Caco-2 (cell line): ENCODE measurements at regions not wholly inside any gene's neighbourhood (a gene's known extent, or its start where the extent isn't known, plus 50 kb on each side); places are given as distances from the start of the nearest gene placed in this dataset.

Experiments used
- BruUV-seq: library from RNA; stranded (reverse); fragments of 400-500 nt; replicated peaks from 2 replicates; lab custom pipeline; 2021; lab: Mats Ljungman, UMichigan
- CTCF ChIA-PET: fragments of 300-600 bp; sonication (Branson Sonifier 250); formaldehyde crosslinking; loops from one replicate; lab custom pipeline; 2022; ENCODE audit warnings: antibody characterized with exemption; lab: Charles Lee
- POLR2A ChIA-PET: fragments of 300-600 bp; sonication (Branson Sonifier 250); formaldehyde crosslinking; loops from one replicate; lab custom pipeline; 2022; ENCODE audit warnings: antibody characterized with exemption; lab: Charles Lee
- DNase-seq, 2 experiments: peaks; one replicate each; pipeline versions ENCODE4 v3.0.0 to v3.0.0-alpha.2; 2020 to 2022
- H3K27me3 ChIP-seq: replicated peaks from 2 replicates; pipeline ENCODE4 v1.6.0; 2011; ENCODE audit warnings: low read length; ENCODE audit not compliant: control insufficient read depth, insufficient read depth
- H3K36me3 ChIP-seq: 2 replicates; pipeline ENCODE4 v1.5.1; 2011; ENCODE audit warnings: low read length; ENCODE audit not compliant: control insufficient read depth, insufficient read depth
- H3K4me1 ChIP-seq: fragments of 250-450 bp; sonication (Bioruptor Pico); 2 replicates; pipeline ENCODE4 v1.5.1; 2020; ENCODE audit warnings: mild to moderate bottlenecking
- H3K4me3 ChIP-seq: 2 replicates; pipeline ENCODE4 v1.5.1; 2011; ENCODE audit warnings: low read depth, mild to moderate bottlenecking, control low read depth, low read length
- H3K9me3 ChIP-seq: fragments of 250-450 bp; sonication (Bioruptor Pico); 2 replicates; pipeline ENCODE4 v1.5.1; 2020; ENCODE audit warnings: mild to moderate bottlenecking, moderate library complexity
- H3K27ac Mint-ChIP-seq: one replicate; pipeline ENCODE4 v1.8.0; 2022; ENCODE audit warnings: mixed read lengths; ENCODE audit not compliant: unreplicated experiment
- H3K27me3 Mint-ChIP-seq: one replicate; pipeline ENCODE4 v1.8.0; 2022; ENCODE audit warnings: mixed read lengths; ENCODE audit not compliant: insufficient read depth, unreplicated experiment
- H3K36me3 Mint-ChIP-seq: one replicate; pipeline ENCODE4 v1.8.0; 2022; ENCODE audit warnings: mild to moderate bottlenecking, mixed read lengths; ENCODE audit not compliant: insufficient read depth, unreplicated experiment
- H3K4me1 Mint-ChIP-seq: one replicate; pipeline ENCODE4 v1.8.0; 2022; ENCODE audit warnings: low read depth, mixed read lengths; ENCODE audit not compliant: unreplicated experiment
- H3K4me3 Mint-ChIP-seq: one replicate; pipeline ENCODE4 v1.8.0; 2022; ENCODE audit warnings: mild to moderate bottlenecking, moderate library complexity, mixed read lengths; ENCODE audit not compliant: unreplicated experiment
- H3K9me3 Mint-ChIP-seq: one replicate; pipeline ENCODE4 v1.8.0; 2022; ENCODE audit warnings: mixed read lengths; ENCODE audit not compliant: unreplicated experiment
- intact Hi-C: fragments of 100-400 bp; cut with micrococcal nuclease; formaldehyde crosslinking; loops from one replicate; pipeline ENCODE4 v1.10.0; 2022; ENCODE audit not compliant: unreplicated experiment
- TF ChIP-seq, protein P1 (sequence below), 2 experiments: fragments of 200-600 bp in 1 of 2; IDR thresholded peaks; 1 replicate in 1 of 2; 2 replicates in 1 of 2; pipeline versions ENCODE4 v1.5.1 to v1.8.0; 2011 to 2022; ENCODE audit warnings: antibody characterized with exemption in 1 of 2, control low read depth in 1 of 2, inconsistent platforms in 1 of 2, low read depth in 1 of 2, low read length in 1 of 2, mild to moderate bottlenecking in 1 of 2, moderate library complexity in 1 of 2; ENCODE audit not compliant: insufficient read depth in 1 of 2, severe bottlenecking in 1 of 2, unreplicated experiment in 1 of 2

DNA sequence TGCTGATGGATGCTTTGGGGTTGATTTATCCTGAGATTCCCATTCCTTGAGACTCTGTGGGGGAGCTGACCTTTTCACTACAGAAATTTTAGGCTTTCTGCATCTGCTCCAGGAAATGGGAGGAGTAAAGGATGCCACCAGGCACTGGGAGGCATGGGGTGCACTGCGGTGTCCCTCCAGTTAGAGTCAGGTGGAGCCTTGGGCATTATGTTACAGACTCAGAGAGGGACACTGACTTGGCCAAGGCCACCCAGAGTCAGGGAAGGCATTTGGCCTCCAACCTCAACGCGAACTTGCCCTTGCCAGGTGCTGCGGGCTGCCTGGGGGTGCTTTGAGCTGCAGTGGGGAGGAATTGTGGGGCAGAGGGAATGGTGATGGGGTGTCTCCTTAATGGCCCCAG is 58.0 kb upstream of the TBX3 start:
- CTCF ChIA-PET, result no interaction called here

DNA sequence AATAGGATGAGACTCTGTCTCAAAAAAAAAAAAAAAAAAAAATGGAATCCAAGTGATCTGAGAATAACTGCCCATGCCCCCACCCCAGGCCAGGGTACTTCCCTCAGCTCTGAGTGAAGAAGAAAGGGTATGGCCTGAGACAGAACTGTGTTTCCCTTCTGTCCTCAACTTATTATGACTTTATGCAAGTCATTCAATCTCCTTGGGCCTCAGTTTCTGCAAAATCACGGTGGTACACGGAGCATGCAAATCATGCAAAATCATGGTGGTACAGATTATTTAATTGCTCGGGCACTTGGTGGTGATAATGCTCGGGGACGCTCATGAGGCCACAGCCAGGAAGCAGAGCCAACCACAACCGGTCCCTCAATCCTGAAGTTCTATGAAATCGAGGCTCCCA is 56.5 kb upstream of the TBX3 start:
- TF ChIP-seq, protein P1, sequence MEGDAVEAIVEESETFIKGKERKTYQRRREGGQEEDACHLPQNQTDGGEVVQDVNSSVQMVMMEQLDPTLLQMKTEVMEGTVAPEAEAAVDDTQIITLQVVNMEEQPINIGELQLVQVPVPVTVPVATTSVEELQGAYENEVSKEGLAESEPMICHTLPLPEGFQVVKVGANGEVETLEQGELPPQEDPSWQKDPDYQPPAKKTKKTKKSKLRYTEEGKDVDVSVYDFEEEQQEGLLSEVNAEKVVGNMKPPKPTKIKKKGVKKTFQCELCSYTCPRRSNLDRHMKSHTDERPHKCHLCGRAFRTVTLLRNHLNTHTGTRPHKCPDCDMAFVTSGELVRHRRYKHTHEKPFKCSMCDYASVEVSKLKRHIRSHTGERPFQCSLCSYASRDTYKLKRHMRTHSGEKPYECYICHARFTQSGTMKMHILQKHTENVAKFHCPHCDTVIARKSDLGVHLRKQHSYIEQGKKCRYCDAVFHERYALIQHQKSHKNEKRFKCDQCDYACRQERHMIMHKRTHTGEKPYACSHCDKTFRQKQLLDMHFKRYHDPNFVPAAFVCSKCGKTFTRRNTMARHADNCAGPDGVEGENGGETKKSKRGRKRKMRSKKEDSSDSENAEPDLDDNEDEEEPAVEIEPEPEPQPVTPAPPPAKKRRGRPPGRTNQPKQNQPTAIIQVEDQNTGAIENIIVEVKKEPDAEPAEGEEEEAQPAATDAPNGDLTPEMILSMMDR (IDR thresholded peaks at IDR 0.05; ENCODE audit: insufficient read depth in 1 of 2, low read depth in 1 of 2, low read length in 1 of 2, severe bottlenecking in 1 of 2, unreplicated experiment in 1 of 2), result no peak
- H3K9me3 ChIP-seq, result no peaks in the 10 kb centered on the region
- H3K27me3 ChIP-seq, result no peaks in the 10 kb centered on the region
- H3K4me3 Mint-ChIP-seq, result no peak overlapping the region
- H3K27ac Mint-ChIP-seq, result no peak overlapping the region
- H3K4me1 ChIP-seq, result no peaks in the 10 kb centered on the region
- H3K36me3 ChIP-seq, result no peaks in the 10 kb centered on the region
- H3K9me3 Mint-ChIP-seq, result peaks cover 2% of the 10 kb centered on the region
- no peaks in the 10 kb centered on the region for H3K4me1 Mint-ChIP-seq
- ChIA-PET POLR2A (no interaction called here), CTCF (interaction anchor here (0.7 kb wide), 2 partner anchors 78 to 1325 kb away, joined by 4 to 7 read pairs; no protein-coding TSS in a partner anchor)
- intact Hi-C loops, result no loop called here
- no TSS peak for BruUV-seq
- no peaks in the 10 kb centered on the region for H3K27me3 Mint-ChIP-seq
- no peak for DNase-seq
- H3K4me3 ChIP-seq, result no peak overlapping the region
- H3K36me3 Mint-ChIP-seq, result no peaks in the 10 kb centered on the region

More for the DNA sequence above, 58.0 kb upstream of the TBX3 start:
- Mint-ChIP-seq H3K27me3 (no peaks in the 10 kb centered on the region), H3K4me1 (peaks cover 7% of the 10 kb centered on the region), H3K9me3 (no peaks in the 10 kb centered on the region), H3K36me3 (no peaks in the 10 kb centered on the region), H3K4me3 (no peak overlapping the region), H3K27ac (peak overlapping the region; percentile 3)
- no peaks in the 10 kb centered on the region for H3K4me1 ChIP-seq
- H3K4me3 ChIP-seq, result no peak overlapping the region
- DNase-seq, result no peak
- H3K36me3 ChIP-seq, result no peaks in the 10 kb centered on the region
- TF ChIP-seq, protein P1 (IDR thresholded peaks at IDR 0.05; ENCODE audit: insufficient read depth in 1 of 2, low read depth in 1 of 2, low read length in 1 of 2, severe bottlenecking in 1 of 2, unreplicated experiment in 1 of 2), result no peak
- BruUV-seq, result no TSS peak
- H3K27me3 ChIP-seq, result no peaks in the 10 kb centered on the region
- POLR2A ChIA-PET, result interaction anchor here (0.7 kb wide), 1 partner anchor 15 kb away, joined by 3 read pairs; no protein-coding TSS in a partner anchor
- no peaks in the 10 kb centered on the region for H3K9me3 ChIP-seq
- intact Hi-C loops, result no loop called here

DNA sequence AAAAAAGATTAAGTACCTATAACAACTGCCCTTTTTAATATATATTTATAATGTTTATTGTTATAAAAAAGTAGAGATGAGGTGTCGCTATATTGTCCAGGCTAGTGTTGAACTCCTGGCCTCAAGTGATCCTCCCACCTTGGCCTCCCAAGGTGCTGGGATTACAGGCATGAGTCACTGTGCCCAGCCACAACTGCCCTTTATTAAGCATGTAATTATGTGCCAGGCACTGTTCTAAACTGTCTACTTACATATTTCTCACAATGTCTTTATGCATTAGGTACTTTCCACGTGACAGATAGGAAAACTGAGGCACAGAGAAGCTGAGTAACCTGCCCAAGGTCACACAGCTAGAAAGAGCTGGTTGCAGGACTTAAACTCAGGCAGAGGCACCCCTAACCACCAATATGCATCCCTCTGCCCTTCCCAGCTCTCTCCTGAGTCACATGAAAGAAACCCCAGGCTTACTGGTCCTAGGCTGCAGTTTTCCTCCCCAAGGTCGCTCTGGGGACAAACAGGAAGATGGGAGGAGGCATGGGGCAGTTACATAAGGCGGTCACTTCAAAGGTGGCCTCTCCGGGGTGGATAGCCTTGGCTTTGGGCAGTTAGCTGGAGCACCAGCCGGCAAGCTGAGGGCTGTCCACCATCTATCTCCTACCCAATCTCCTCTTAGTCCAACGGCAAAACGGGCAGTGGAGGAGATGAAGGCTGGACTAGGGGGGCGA is 54.6 kb upstream of the TBX3 start:
- BruUV-seq, result no TSS peak

More for the DNA sequence above, 54.6 kb upstream of the TBX3 start:
- no peak overlapping the region for H3K27ac Mint-ChIP-seq
- no peaks in the 10 kb centered on the region for H3K27me3 Mint-ChIP-seq
- ChIA-PET CTCF (no interaction called here), POLR2A (no interaction called here)
- H3K9me3 Mint-ChIP-seq, result peaks cover 10% of the 10 kb centered on the region
- no peaks in the 10 kb centered on the region for H3K36me3 Mint-ChIP-seq
- no peaks in the 10 kb centered on the region for H3K27me3 ChIP-seq
- H3K9me3 ChIP-seq, result no peaks in the 10 kb centered on the region
- H3K4me3 Mint-ChIP-seq, result no peak overlapping the region
- H3K4me3 ChIP-seq, result no peak overlapping the region
- no peaks in the 10 kb centered on the region for H3K36me3 ChIP-seq
- no peaks in the 10 kb centered on the region for H3K4me1 ChIP-seq
- H3K4me1 Mint-ChIP-seq, result no peaks in the 10 kb centered on the region
- intact Hi-C loops, result no loop called here
- DNase-seq, result no peak
- TF ChIP-seq, protein P1 (IDR thresholded peaks at IDR 0.05; ENCODE audit: insufficient read depth in 1 of 2, low read depth in 1 of 2, low read length in 1 of 2, severe bottlenecking in 1 of 2, unreplicated experiment in 1 of 2), result no peak
